A673 (cell line): ENCODE measurements at regions not wholly inside any gene's neighbourhood (a gene's known extent, or its start where the extent isn't known, plus 50 kb on each side); places are given as distances from the start of the nearest gene placed in this dataset.

ENCODE experiments used
- CTCF ChIP-seq: fragments of 300-800, 200-600 bp; sonication (generic); conservative IDR thresholded peaks from 2 replicates; pipeline ENCODE4 v1.5.1; 2017; ENCODE audit warnings: low read depth, mild to moderate bottlenecking, antibody characterized with exemption, low read length, moderate library complexity, mixed read lengths
- EZH2 ChIP-seq: fragments of 200-600 bp; sonication (generic); IDR thresholded peaks from 2 replicates; pipeline ENCODE4 v1.6.1; 2017; ENCODE audit warnings: borderline replicate concordance, low read depth, mild to moderate bottlenecking, mixed read lengths, antibody characterized with exemption, low read length; ENCODE audit not compliant: poor library complexity, severe bottlenecking

GRCh38 chr18:24754583-24755253 is 294.3 kb downstream of the HRH4 start:
- TF ChIP-seq CTCF (no peak), EZH2 (no peak)
